GM23338 (cell line): ENCODE measurements at regions not wholly inside any gene's neighbourhood (a gene's known extent, or its start where the extent isn't known, plus 50 kb on each side); places are given as distances from the start of the nearest gene placed in this dataset.

ENCODE experiments used
- ATAC-seq: fragments of 200-7000 bp; cut with Tn5 transposase; 3 replicates; pipeline ENCODE4 v1.9.1; 2020
- DNase-seq: peaks from one replicate; pipeline ENCODE4 v3.0.0-alpha.2; 2015; ENCODE audit warnings: low spot score
- H2AFZ ChIP-seq: fragments of 200-600 bp; sonication (generic); 2 replicates; pipeline ENCODE4 v1.8.0; 2016; ENCODE audit warnings: antibody characterized with exemption, mild to moderate bottlenecking, moderate library complexity
- H3F3A ChIP-seq: fragments of 200-600 bp; sonication (generic); replicated peaks from 2 replicates; pipeline ENCODE4 v1.8.0; 2017; ENCODE audit warnings: antibody characterized with exemption, mixed run types, low read depth
- H3K27ac ChIP-seq: fragments of 200-600 bp; sonication (generic); 2 replicates; pipeline ENCODE4 v1.6.1; 2016; ENCODE audit warnings: low read depth
- H3K27me3 ChIP-seq: fragments of 200-600 bp; sonication (generic); 2 replicates; pipeline ENCODE4 v1.8.0; 2016; ENCODE audit warnings: mild to moderate bottlenecking, mixed run types, moderate library complexity; ENCODE audit not compliant: insufficient read depth
- H3K36me3 ChIP-seq: fragments of 200-600 bp; sonication (generic); 2 replicates; pipeline ENCODE4 v1.8.0; 2016; ENCODE audit warnings: mild to moderate bottlenecking; ENCODE audit not compliant: insufficient read depth
- H3K4me1 ChIP-seq: fragments of 200-600 bp; sonication (generic); 2 replicates; pipeline ENCODE4 v1.8.0; 2016; ENCODE audit warnings: mild to moderate bottlenecking, moderate library complexity; ENCODE audit not compliant: insufficient read depth
- H3K4me2 ChIP-seq: fragments of 200-600 bp; sonication (generic); 2 replicates; pipeline ENCODE4 v1.7.1; 2017; ENCODE audit warnings: mixed run types
- H3K4me3 ChIP-seq: fragments of 200-600 bp; sonication (generic); 2 replicates; pipeline ENCODE4 v1.6.1; 2016; ENCODE audit warnings: mixed run types
- H3K79me2 ChIP-seq: fragments of 200-600 bp; sonication (generic); replicated peaks from 2 replicates; pipeline ENCODE4 v1.8.0; 2017; ENCODE audit warnings: mild to moderate bottlenecking; ENCODE audit not compliant: insufficient read depth
- H3K9me2 ChIP-seq: fragments of 200-600 bp; sonication (generic); 2 replicates; pipeline ENCODE4 v1.8.0; 2017; ENCODE audit not compliant: insufficient read depth
- H4K20me1 ChIP-seq: fragments of 200-600 bp; sonication (generic); replicated peaks from 2 replicates; pipeline ENCODE4 v1.8.0; 2017; ENCODE audit warnings: mild to moderate bottlenecking; ENCODE audit not compliant: insufficient read depth
- H3K27ac Mint-ChIP-seq: 2 replicates; pipeline ENCODE4 v1.8.0; 2020; ENCODE audit warnings: inconsistent platforms, mild to moderate bottlenecking, moderate library complexity, mixed read lengths
- H3K27me3 Mint-ChIP-seq: 3 replicates; pipeline ENCODE4 v1.8.0; 2022; ENCODE audit warnings: low read depth, mild to moderate bottlenecking, moderate library complexity, mixed read lengths, inconsistent platforms; ENCODE audit not compliant: insufficient read depth, poor library complexity
- H3K36me3 Mint-ChIP-seq: 3 replicates; pipeline ENCODE4 v1.8.0; 2021; ENCODE audit warnings: low read depth, mild to moderate bottlenecking, inconsistent platforms, moderate library complexity, mixed read lengths
- H3K4me1 Mint-ChIP-seq: 3 replicates; pipeline ENCODE4 v1.8.0; 2020; ENCODE audit warnings: mild to moderate bottlenecking, inconsistent platforms, mixed read lengths
- H3K4me3 Mint-ChIP-seq: 3 replicates; pipeline ENCODE4 v1.8.0; 2021; ENCODE audit warnings: moderate library complexity, mild to moderate bottlenecking, inconsistent platforms, mixed read lengths
- H3K9me3 Mint-ChIP-seq: 3 replicates; pipeline ENCODE4 v1.8.0; 2020; ENCODE audit warnings: moderate library complexity, mild to moderate bottlenecking, inconsistent platforms, mixed read lengths
- CREB1 ChIP-seq: fragments of 250-450 bp; sonication (Bioruptor Pico); IDR thresholded peaks from 2 replicates; pipeline ENCODE4 v1.5.0; 2020; ENCODE audit warnings: low read depth, mild to moderate bottlenecking, moderate library complexity
- CTCF ChIP-seq, 2 experiments: fragments of 200-600 bp in 1 of 2; sonication (generic) in 1 of 2; conservative IDR thresholded peaks; 2 replicates each; pipeline versions ENCODE4 v1.5.1 to v1.6.1; 2016 to 2017; ENCODE audit warnings: antibody characterized with exemption in 2 of 2, low read depth in 2 of 2, mild to moderate bottlenecking in 2 of 2, moderate library complexity in 1 of 2
- EZH2 ChIP-seq: fragments of 200-600 bp; sonication (generic); IDR thresholded peaks from one replicate; pipeline ENCODE4 v1.8.0; 2017; ENCODE audit warnings: antibody characterized with exemption, mild to moderate bottlenecking, low read depth; ENCODE audit not compliant: unreplicated experiment
- JUNB ChIP-seq: IDR thresholded peaks from one replicate; pipeline ENCODE4 v1.6.1; 2016; ENCODE audit warnings: antibody characterized with exemption; ENCODE audit not compliant: unreplicated experiment
- POLR2AphosphoS5 ChIP-seq: IDR thresholded peaks from 2 replicates; pipeline ENCODE4 v1.6.1; 2016; ENCODE audit warnings: antibody characterized with exemption, low read depth
- REST ChIP-seq: IDR thresholded peaks from one replicate; pipeline ENCODE4 v1.6.1; 2018; ENCODE audit warnings: antibody characterized with exemption; ENCODE audit not compliant: unreplicated experiment
- ZNF114 ChIP-seq: fragments of 250-450 bp; sonication (Bioruptor Pico); IDR thresholded peaks from 2 replicates; pipeline ENCODE4 v1.5.0; 2020; ENCODE audit warnings: mild to moderate bottlenecking, moderate library complexity
- ZNF331 ChIP-seq: fragments of 250-450 bp; sonication (Bioruptor Pico); IDR thresholded peaks from 2 replicates; pipeline ENCODE4 v1.5.0; 2020; ENCODE audit warnings: low read depth, mild to moderate bottlenecking, moderate library complexity
- TF ChIP-seq, protein P1 (sequence below): fragments of 250-450 bp; sonication (Bioruptor Pico); IDR thresholded peaks from 2 replicates; pipeline ENCODE4 v1.5.0; 2020; ENCODE audit warnings: mild to moderate bottlenecking, moderate library complexity

DNA sequence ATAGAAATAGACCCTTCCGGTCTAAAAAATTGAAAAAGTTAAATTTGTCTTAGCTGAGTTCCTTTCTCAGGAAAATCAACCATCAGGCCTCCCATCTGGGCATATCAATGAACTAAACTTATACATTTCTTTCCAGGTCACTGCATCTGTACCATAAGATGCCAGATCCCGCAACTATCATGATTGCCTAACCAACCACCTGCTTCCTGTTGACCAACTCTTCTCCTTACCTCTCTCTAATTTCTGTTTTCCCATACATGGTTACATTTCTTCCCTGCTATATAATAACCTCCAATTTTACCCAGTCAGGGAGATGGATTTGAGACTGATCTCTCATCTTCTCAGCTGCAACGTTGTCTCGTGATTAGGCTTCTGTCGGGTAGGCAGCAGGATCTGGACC lies 228.7 kb downstream of the FSIP2 start:
- Mint-ChIP-seq H3K9me3 (peaks cover 4% of the 10 kb centered on the region), H3K27me3 (no peaks in the 10 kb centered on the region), H3K4me3 (no peak overlapping the region), H3K36me3 (peaks cover 1% of the 10 kb centered on the region; the same call in 1 of the 3 replicates), H3K4me1 (no peaks in the 10 kb centered on the region), H3K27ac (no peak overlapping the region)
- Histone ChIP-seq H3K27me3 (no peaks in the 10 kb centered on the region), H3K9me2 (0 out of 2 replicates have a peak, but pooled peaks cover 7% of the 10 kb centered on the region), H3K27ac (no peak overlapping the region), H3F3A (no peaks in the 10 kb centered on the region), H3K79me2 (no peaks in the 10 kb centered on the region), H3K36me3 (no peaks in the 10 kb centered on the region), H3K4me1 (no peaks in the 10 kb centered on the region), H3K4me2 (no peak overlapping the region), H3K4me3 (no peak overlapping the region), H4K20me1 (no peaks in the 10 kb centered on the region), H2AFZ (no peak overlapping the region)
- TF ChIP-seq JUNB (no peak), CREB1 (no peak)
- no peak for ATAC-seq
- DNase-seq = no peak

DNA sequence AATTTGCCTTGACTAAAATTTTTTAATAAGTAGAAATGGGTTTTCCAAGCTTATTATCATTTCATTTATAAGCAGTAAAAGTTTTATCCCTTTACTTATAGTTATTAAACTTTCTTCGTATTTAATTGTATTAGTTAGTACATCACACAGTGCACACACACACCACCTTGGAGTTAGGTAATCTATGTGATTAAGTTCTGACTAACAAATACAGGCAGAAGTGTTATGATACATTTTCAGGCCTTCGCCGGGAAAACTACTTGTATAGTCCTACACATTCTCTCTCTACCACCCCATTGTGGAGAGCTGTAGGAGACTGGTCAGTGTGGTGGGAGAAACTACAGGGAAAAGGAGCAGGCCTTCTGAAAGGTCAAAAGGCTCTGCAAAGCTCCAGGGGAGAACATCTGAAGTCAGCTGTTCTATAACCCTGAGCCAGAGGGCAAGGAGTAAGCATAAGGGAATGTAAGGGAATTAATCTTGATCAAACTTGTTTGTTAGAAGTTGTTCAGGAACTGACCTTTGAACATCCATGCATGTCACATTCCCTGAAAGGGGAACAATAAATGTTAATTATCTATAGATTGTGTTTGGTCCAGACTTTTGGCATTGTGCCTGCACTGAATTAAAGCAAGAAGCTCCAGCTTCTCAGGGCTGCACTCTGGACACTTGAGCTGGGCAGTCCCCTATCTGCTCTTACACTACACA lies 231.7 kb downstream of the FSIP2 start:
- Mint-ChIP-seq H3K4me3 (no peak overlapping the region), H3K9me3 (peaks cover 17% of the 10 kb centered on the region), H3K36me3 (peaks cover 6% of the 10 kb centered on the region), H3K4me1 (no peaks in the 10 kb centered on the region), H3K27ac (no peak overlapping the region), H3K27me3 (no peaks in the 10 kb centered on the region)
- ATAC-seq = no peak
- H3F3A ChIP-seq = no peaks in the 10 kb centered on the region
- H3K79me2 ChIP-seq = no peaks in the 10 kb centered on the region
- H3K36me3 ChIP-seq = no peaks in the 10 kb centered on the region
- no peaks in the 10 kb centered on the region for H3K27me3 ChIP-seq
- TF ChIP-seq ZNF114 (CRISPR knock-in tag) (no peak), REST (no peak), POLR2AphosphoS5 (no peak), CTCF (conservative IDR thresholded peaks at IDR 0.05; ENCODE audit: low read depth in 2 of 2) (no peak), JUNB (no peak), ZNF331 (no peak), EZH2 (no peak)
- TF ChIP-seq, protein P1, sequence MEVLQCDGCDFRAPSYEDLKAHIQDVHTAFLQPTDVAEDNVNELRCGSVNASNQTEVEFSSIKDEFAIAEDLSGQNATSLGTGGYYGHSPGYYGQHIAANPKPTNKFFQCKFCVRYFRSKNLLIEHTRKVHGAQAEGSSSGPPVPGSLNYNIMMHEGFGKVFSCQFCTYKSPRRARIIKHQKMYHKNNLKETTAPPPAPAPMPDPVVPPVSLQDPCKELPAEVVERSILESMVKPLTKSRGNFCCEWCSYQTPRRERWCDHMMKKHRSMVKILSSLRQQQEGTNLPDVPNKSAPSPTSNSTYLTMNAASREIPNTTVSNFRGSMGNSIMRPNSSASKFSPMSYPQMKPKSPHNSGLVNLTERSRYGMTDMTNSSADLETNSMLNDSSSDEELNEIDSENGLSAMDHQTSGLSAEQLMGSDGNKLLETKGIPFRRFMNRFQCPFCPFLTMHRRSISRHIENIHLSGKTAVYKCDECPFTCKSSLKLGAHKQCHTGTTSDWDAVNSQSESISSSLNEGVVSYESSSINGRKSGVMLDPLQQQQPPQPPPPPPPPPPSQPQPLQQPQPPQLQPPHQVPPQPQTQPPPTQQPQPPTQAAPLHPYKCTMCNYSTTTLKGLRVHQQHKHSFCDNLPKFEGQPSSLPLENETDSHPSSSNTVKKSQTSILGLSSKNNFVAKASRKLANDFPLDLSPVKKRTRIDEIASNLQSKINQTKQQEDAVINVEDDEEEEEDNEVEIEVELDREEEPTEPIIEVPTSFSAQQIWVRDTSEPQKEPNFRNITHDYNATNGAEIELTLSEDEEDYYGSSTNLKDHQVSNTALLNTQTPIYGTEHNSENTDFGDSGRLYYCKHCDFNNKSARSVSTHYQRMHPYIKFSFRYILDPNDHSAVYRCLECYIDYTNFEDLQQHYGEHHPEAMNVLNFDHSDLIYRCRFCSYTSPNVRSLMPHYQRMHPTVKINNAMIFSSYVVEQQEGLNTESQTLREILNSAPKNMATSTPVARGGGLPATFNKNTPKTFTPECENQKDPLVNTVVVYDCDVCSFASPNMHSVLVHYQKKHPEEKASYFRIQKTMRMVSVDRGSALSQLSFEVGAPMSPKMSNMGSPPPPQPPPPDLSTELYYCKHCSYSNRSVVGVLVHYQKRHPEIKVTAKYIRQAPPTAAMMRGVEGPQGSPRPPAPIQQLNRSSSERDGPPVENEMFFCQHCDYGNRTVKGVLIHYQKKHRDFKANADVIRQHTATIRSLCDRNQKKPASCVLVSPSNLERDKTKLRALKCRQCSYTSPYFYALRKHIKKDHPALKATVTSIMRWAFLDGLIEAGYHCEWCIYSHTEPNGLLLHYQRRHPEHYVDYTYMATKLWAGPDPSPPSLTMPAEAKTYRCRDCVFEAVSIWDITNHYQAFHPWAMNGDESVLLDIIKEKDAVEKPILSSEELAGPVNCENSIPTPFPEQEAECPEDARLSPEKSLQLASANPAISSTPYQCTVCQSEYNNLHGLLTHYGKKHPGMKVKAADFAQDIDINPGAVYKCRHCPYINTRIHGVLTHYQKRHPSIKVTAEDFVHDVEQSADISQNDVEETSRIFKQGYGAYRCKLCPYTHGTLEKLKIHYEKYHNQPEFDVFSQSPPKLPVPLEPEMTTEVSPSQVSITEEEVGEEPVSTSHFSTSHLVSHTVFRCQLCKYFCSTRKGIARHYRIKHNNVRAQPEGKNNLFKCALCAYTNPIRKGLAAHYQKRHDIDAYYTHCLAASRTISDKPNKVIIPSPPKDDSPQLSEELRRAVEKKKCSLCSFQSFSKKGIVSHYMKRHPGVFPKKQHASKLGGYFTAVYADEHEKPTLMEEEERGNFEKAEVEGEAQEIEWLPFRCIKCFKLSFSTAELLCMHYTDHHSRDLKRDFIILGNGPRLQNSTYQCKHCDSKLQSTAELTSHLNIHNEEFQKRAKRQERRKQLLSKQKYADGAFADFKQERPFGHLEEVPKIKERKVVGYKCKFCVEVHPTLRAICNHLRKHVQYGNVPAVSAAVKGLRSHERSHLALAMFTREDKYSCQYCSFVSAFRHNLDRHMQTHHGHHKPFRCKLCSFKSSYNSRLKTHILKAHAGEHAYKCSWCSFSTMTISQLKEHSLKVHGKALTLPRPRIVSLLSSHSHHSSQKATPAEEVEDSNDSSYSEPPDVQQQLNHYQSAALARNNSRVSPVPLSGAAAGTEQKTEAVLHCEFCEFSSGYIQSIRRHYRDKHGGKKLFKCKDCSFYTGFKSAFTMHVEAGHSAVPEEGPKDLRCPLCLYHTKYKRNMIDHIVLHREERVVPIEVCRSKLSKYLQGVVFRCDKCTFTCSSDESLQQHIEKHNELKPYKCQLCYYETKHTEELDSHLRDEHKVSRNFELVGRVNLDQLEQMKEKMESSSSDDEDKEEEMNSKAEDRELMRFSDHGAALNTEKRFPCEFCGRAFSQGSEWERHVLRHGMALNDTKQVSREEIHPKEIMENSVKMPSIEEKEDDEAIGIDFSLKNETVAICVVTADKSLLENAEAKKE (CRISPR knock-in tag) = no peak
- no peaks in the 10 kb centered on the region for H3K4me1 ChIP-seq
- H3K27ac ChIP-seq = no peak overlapping the region
- 0 out of 2 replicates have a peak, but pooled peaks cover 1% of the 10 kb centered on the region for H3K9me2 ChIP-seq
- no peak for DNase-seq
- no peak overlapping the region for H3K4me3 ChIP-seq
- H3K4me2 ChIP-seq = no peak overlapping the region
- H4K20me1 ChIP-seq = no peaks in the 10 kb centered on the region
- H2AFZ ChIP-seq = no peak overlapping the region
